NCI-H1048 (cell line): ENCODE measurements at regions not wholly inside any gene's neighbourhood (a gene's known extent, or its start where the extent isn't known, plus 50 kb on each side); places are given as distances from the start of the nearest gene placed in this dataset.

ENCODE experiments used
- DNase-seq: peaks from one replicate; lab custom pipeline; 2025; lab: John Stamatoyannopoulos, UW

DNA sequence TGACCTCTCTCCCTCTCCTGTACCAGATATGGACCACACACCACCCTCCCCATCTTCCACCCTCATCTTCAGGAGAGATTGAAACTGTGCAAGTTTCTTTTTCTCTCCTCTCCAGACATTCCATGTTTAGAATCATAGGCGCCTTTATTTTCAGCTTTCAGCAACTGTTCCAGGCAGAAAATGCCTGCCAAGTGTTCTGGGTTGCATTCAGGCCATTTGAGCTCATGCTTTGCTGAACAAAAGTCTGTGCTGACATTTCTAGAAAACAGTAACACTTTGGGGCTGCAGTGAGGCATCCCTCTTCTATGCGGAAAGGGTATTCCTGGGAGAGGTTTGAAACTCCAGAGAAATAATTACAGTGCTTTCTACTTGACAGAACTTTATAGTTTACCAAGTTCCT lies 361.7 kb downstream of the GPAM start:
- DNase-seq, result no peak

DNA sequence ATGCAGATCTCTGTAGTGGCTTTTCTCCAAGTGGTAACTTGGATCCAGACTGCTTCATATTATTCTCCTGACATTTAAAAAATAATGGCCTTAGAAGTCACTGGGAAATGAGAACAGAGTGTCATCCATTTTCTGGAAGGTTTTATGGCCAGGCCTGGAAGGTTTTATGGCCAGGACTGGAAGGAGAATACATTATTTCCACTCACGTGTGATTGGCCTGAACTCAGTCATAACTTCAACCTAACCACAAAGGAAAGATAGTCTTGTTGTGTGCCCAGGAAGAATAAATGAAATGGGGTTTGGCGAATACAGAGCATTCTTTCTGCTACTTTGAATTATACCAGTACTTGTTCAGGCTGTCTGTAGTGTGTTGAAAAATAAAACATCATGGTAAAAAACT lies 360.9 kb downstream of the GPAM start:
- DNase-seq, result no peak

DNA sequence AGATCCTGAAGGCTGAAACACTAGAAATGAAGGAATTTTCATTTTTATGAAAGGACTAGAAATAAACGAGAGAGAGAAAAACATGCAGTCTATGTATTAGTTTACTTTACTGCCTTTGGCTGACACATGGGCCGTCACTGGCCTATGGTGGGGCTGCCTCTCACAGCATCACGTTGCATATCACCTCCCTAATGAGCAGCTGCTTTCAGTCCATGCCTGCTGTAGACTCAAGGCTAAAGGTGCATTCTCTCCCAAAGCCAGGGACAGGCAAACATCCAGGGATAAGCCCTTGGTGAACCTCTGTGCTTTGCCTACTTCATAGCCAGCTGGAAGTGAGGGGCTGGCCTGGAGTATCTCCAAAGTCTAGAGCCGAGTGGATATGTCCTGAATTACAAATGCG lies 359.4 kb downstream of the GPAM start:
- no peak for DNase-seq

DNA sequence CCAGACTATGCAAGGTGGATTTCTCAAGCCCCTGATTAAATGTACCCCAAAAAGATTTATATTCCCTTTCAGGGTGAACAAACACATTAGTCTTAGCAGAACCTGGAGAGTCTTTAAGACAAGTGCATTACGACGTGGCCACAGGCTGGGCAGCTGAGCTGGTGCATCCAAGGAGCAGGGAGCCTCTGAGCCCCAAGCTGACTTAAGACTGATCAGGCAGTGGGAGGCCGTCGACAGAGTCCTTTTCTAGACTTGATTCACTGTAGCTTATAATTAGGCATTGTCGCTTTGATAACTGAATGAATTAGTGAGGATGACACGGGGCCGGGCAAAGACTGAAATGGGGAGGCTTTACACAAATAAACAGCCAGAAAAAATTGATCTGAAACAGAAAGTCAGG lies 353.2 kb downstream of the GPAM start:
- DNase-seq, result no peak

DNA sequence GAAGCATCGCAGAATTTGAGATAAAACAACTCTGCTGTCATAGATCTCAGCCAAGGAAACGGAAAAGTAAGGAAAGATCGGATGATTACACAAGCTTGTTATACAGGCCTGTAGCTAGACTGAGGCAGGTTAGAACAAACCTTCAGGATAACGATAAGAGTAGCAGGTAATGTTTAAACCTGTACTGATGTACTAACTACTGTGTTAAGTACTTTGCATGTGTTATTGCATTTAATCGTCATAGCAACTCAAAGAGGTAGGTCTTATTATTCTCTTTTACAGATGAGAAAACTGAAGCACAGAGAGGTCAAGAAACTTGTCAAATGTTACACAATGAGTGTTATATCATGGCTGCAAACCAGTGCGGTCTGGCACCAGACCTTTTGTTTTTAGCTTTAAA lies 352.5 kb downstream of the GPAM start:
- no peak for DNase-seq

DNA sequence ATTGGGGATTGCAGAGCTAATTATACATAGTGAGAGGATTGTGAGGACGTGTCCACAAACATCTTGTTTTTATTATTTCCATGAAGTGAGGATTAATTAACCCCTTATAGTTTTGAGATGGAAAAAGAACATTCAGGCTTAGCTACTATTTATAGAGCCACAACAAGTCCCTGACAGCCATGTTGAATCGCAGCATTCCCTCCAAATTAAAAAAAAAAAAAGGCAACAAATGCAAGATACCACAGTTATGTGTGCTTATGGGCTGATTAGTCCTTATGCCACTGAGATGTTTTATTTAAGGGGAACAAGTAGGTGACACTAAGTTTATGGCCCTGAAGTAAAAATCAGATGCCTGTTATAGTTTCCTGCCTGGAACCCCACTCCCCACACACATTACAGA lies 350.3 kb downstream of the GPAM start:
- no peak for DNase-seq

DNA sequence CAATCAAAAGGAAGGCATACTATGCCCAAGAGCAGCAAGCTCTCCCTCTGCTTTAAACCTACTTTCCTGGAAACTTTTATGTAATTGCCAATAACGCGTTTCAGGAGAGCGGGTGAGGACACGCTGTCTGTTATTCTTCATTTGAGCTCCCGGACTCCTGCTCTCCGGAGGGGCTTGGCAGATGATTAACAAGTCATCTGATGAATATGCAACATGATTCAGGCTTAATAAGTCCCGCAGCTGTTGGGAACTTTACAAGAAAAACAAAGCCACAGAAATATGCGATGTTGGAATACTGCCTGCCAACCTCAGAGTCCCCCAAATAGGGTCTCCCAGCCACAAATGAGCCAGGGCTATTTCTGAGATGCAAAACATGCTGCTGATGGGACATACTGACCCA lies 348.0 kb downstream of the GPAM start:
- no peak for DNase-seq

DNA sequence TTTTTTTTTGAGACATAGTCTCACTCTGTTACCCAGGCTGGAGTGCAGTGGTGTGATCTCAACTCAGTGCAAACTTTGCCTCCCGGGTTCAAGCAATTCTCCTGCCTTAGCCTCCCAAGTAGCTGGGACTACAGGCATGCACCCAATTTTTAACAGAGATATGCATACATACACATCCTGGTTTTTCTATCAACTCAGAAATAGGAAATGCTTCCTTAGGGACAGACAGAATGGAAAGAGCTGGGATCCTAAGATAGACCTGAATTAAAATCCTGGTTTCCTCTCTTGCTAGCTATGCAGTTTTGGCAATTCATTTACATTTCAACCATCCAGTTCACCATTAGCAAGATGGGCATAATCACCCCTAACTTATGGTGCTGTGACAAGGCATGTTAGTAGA lies 347.5 kb downstream of the GPAM start:
- DNase-seq, result no peak

DNA sequence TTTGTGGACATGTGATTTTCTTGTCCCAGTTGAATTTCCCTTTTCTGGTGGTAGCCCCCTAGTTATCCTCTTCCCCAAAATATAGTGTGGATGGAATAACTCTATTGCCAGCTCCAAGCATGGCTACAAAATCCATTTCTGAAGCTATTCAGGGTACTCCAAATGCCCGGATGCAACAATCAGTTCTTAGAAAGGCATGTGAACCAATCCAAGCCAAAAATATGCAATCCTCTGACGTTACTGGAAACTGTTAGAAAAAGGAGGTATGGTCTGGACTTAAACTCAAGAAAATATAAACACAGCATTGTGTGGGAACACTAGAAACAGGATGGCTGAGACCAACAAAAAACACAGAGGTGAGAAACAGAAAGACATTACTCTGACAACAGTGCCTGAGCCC lies 347.0 kb downstream of the GPAM start:
- no peak for DNase-seq

DNA sequence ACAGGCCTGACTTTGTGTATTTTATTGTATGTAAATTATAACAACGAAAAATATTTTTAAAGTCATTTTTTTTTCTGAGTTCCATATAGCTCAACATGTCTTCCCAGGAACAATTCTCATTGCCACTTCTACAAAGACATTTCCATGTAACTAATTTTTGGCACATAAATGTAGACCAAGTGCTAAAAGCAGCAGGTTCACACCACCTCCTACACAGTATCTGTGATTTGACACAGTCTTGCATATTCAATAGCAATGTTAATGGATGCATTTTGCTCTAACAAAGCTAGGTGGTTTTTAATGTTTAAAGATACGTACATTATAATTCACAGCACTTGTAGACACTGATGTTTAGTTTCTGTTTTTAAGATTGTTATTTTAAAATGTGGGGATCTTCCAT lies 346.5 kb downstream of the GPAM start:
- no peak for DNase-seq

DNA sequence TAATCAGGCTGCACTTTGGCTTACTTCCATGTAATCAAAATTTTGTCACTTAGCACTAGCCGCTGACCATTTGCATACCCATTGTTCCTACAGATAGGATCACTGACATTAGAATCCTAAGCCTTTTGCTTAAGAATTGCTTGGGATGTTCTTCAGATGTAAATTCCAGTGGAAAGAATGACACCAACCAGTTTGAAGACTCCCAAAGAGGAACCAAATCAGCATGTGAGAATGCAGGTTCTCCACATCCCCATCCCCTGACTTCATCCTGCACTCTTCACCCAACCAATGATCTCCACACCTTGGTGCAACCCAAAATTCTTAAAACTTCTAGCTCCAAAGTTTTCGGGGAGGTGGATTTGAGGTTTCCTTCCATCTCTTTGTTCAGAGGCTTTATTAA lies 345.6 kb downstream of the GPAM start:
- DNase-seq, result no peak

DNA sequence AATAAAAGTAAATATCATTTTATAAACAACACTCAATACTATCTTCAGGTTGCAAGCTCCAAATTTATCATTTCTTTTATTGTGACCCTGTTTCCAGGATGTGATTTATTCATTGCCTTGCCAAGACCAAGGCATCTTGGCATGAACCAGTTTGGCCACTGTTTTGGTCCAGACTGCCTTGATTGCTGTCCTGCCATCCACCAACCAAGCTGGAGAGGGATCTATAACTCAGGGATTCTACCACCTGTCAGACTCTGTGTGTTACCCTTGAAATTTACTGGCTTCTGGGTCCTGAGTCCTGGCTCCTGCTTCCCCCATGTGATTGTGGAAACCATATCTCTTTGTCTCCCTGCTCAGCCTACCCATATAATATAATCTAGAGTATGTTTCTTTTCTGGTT lies 343.0 kb downstream of the GPAM start:
- no peak for DNase-seq

DNA sequence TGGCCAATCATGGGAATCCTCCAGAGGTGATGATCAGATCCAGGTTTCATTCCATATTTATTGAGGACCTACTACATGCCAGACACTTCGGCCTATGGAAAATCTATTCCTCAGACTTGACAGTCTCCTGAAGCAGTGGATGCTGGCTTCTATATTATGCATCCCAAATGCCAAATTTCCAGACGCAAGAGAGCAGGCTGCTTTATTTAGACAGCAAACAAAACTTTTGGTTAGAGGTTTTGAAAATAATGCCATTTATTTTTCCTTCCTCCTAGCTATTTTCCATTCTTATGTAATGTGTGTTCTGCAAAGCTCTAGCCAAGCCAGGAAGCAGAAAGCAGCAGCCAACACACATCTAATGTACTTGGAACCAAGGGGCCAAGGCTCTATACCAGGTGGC lies 330.8 kb downstream of the GPAM start:
- DNase-seq, result no peak

DNA sequence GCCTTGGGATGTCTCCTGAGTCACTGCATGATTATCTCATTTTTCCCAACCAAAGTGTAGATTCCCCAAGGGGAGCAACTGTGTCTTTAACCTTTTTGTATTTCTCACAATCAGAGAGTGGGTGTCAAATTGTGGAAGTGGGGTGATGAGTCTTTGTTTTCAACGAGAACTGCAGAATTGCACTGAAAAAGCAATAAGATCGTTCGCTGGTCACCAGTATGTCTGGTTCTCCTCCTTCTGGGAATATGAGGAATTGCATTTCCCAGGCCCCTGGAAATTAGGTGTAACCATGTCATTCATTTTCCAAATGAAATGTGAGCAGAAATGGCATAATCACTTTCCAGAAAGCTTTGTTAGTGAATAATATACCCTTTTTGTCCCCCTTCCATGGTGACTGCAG lies 326.9 kb downstream of the GPAM start:
- no peak for DNase-seq

DNA sequence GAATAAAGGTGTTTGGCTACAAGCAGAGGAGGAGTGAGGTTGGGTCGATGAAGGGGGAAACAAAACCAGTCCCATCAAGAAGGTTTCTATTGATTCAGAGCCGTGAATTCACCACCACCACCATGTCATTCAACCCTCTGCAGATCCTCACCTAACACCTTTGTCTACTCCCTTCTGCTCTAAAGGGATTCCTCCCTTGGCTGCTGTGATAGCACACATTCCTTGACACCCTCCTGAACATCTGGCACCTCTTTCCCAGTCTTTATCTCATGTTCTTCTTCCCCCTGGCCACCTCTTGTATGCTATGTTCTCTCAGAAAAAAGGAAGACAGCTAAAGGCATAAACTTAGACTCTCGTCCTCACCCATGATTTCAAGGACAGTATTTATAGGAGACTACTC lies 318.0 kb downstream of the GPAM start:
- no peak for DNase-seq

DNA sequence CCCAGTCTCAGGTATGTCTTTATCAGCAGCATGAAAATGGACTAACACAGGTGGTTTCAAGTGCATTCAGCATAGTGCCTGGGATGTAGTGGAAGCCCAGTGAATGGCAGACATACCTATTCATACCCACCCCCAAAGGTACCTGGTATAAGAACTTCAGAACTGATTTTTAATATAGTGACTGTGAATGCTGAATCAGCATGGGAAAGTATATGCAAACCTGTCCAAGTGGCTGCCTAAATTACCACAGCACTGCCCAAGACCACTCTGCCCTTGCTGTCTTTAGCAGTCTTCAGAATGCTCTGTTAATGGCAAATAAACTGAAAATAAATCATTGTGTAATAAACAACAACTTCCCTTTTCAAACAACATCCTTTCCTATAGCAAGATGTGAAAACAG lies 312.1 kb downstream of the GPAM start:
- no peak for DNase-seq

DNA sequence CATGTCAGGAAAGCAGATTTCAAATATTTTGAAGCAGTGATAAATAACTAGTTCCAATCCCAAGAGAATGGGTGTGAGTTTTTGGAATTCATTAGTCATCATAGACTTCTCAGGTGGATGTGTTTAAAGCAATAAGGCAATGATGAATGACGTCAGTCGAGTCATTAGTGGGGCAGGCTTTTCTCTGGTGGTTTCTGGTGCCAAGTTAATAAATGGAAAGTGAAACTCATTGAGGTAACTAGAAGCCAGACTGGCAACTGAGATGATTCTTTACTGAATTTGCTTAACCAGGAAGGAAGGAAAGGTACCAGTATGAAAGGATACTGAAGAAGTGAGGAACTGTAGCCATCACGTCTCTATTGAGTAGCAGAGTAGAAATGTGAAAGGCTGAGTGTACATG lies 311.0 kb downstream of the GPAM start:
- DNase-seq, result no peak

DNA sequence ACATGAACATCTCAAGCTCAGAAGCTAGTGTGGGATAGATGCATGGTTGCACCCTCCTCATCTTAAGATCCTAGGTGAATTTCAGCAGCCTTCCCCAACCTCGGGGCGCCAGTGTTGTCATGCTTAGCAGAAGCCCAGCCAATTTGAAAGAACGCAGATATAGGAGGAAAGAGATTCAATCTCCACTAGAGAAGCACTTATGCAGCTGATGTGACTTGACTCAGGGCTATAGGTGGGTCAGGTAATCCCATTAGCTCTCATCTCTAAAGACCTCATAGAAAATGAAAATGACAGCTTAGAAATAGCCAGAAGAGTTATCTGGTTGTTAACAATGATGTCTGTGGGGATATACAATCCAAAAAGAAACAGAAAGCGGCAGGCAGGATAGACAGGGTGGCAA lies 310.5 kb downstream of the GPAM start:
- no peak for DNase-seq

DNA sequence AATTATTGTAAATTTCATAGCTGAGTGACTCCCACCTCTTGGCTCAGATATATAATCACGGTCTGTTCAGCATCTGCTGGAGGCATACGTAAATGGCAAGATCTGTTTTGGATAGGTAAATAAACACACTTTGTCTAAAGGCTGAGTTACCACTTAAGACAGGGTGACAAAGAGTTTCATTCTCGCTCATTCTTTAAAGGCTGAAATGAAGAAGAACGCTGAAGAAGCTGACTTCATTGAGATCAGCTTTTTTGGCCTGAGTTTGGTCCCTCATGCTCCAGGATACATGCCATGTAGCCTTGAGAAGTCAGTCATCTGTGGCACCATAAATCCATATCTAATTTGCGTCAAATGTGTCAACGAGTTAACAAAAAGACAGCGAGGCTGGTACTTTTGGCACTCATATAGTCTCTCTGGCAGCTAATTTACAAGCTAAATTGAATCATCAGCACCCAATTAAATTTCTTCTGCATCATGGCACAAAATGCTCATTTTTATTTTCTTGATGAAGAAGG lies 309.9 kb downstream of the GPAM start:
- no peak for DNase-seq

DNA sequence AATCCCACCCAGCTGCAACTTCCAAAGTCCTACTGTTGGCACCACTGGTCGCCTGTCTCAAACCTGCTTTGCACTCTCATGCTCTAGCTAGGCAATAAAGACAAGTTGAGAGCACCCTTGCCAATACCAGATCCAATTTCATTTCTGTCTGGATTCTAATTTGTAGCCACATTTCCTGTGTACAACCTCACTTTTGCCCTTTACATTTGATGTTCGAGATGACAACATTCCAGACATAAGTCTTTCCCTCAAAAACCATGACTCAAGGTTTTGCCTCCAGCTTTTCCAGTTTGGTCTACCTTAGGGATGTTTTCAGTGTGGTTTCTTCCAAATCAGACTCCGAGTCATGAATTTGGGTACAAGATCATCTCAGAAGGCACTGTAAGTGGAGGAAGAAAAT lies 309.0 kb downstream of the GPAM start:
- no peak for DNase-seq

DNA sequence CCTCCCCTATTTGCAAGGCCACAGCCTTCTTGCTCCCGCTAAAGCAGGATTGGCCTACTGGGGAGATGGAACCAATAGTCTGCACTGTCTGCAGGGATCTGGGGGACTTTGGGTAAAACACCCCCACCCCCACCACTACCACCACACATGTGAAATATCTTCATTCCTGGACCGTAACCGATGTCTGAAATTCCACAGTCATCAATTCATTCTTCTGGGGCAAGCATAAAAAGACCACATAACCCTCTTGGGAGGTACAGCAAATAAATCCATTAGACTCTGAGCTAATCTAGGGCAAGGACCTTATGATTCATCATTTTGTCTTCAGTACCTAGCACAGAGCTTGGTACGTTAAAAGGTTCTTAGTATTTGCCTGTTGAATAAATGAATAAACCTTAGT lies 307.8 kb downstream of the GPAM start:
- no peak for DNase-seq

DNA sequence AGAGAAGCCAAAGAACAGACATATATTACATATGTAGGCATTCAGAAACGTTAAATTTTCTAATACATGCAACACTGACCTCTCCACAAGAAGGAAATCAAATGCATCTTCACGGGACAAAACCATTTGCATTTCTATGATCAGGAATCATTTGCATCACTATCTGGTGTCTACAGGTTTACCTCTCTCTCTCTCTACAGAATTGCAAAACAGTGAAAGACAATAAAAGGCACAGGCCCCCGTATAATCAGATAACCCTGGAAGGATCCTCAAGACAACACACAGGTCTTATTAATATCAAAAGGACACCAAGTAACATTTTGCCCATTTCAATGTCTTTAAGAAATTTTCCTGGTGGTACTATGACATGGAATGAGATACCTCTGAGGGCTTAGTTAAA lies 306.3 kb downstream of the GPAM start:
- DNase-seq, result no peak

DNA sequence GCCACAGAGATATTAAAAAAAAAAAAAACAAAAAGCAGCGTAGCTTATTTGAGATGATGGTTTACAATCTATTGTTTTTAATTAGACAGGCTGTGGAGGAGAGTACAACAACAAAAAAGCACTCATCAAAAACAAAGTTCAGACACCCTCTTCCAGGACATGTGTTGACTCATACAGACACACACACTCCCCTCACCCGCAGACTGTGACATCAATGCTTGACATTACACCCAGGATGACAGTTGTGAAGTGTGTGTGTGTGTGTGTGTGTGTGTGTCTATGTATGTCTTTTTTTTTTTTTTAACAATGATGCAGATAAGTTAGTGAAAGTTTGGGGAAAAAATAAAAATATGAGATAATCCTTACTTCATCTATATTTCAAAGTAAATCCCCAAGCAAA lies 303.6 kb downstream of the GPAM start:
- no peak for DNase-seq

DNA sequence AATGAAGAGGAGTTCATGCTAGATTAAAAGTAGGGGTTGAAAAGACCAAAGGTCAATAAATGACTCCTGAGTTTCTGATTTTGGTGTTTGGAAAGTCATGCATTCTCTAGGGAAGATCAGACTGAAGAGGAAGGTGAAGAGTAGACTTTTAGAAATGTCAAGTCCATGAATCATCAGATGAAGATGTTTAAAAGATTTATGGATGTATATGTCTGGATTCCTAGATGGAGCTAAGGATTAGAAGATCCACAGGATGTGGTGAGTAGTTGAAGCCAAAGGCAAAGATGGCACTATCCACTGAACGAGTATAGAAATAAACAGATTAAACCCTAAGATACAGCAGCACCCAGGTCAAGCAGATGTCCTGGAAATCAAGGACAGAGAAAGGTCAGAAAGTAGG lies 298.5 kb downstream of the GPAM start:
- DNase-seq, result no peak

DNA sequence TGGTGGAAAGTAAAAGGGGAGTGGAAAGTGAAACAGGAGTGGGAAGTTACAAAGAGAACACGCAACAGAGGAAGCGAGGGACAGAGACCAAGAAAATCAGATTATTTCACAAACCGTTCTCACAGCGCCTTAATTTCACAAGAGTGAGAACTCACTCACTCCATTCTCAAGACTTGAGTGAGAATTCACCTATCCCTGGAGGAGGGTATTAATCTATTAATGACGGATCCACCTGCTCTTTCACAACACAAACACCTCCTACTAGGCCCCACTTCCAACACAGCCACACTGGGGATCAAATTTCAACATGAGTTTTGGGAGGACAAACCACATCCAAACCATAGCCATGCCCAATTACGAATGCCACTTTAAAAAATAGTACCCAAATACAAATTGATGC lies 297.6 kb downstream of the GPAM start:
- no peak for DNase-seq
